ENCODE measurements at regions not wholly inside any gene's neighbourhood (a gene's known extent, or its start where the extent isn't known, plus 50 kb on each side); places are given as distances from the start of the nearest gene placed in this dataset.

DNA sequence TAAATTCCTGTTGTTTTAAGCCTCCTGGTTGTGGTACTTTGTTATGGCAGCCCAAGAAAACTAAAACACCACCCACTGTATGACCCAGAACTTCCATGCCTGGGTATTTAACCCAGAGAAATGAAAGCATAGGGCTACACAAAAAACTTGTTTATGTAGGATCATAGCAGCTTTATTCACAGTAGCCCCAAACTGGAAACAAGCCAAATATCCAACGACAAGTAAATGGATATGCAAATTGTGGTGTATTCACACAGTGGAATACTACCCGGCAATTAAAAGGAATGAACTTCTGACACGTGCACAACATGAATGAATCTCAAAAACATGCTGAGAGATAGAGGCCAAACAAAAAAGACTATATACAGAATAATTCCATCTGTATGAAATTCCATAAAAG is 62.2 kb upstream of the NAV2 start:
- TF ChIP-seq, protein P1, sequence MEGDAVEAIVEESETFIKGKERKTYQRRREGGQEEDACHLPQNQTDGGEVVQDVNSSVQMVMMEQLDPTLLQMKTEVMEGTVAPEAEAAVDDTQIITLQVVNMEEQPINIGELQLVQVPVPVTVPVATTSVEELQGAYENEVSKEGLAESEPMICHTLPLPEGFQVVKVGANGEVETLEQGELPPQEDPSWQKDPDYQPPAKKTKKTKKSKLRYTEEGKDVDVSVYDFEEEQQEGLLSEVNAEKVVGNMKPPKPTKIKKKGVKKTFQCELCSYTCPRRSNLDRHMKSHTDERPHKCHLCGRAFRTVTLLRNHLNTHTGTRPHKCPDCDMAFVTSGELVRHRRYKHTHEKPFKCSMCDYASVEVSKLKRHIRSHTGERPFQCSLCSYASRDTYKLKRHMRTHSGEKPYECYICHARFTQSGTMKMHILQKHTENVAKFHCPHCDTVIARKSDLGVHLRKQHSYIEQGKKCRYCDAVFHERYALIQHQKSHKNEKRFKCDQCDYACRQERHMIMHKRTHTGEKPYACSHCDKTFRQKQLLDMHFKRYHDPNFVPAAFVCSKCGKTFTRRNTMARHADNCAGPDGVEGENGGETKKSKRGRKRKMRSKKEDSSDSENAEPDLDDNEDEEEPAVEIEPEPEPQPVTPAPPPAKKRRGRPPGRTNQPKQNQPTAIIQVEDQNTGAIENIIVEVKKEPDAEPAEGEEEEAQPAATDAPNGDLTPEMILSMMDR (IDR thresholded peaks at IDR 0.05): no peak
- no peak for TF ChIP-seq POLR2A (IDR thresholded peaks at IDR 0.05)
- TF ChIP-seq POLR2AphosphoS5 (IDR thresholded peaks at IDR 0.05): no peak
- no peak for TF ChIP-seq EP300 (IDR thresholded peaks at IDR 0.05)

Measured in upper lobe of left lung (tissue), 4 donors.